Tibial nerve (tissue), 4 donors: ENCODE measurements at regions not wholly inside any gene's neighbourhood (a gene's known extent, or its start where the extent isn't known, plus 50 kb on each side); places are given as distances from the start of the nearest gene placed in this dataset.

Experiments
- CTCF ChIP-seq, 5 experiments: fragments of 200-600 bp in 3 of 5; fragments of 450-650 bp in 2 of 5; sonication (generic) in 3 of 5; IDR thresholded peaks; one replicate each; pipeline ENCODE4 v1.5.1; 2016 to 2019; ENCODE audit warnings: antibody characterized with exemption in 5 of 5, mild to moderate bottlenecking in 3 of 5, moderate library complexity in 2 of 5
- EP300 ChIP-seq, 2 donors: sonication (generic); formaldehyde crosslinking; IDR thresholded peaks; one replicate each; pipeline ENCODE4 v1.6.1; 2017; ENCODE audit warnings: antibody characterized with exemption in 2 of 2, mild to moderate bottlenecking in 1 of 2
- POLR2A ChIP-seq, 2 donors: fragments of 450-650 bp; IDR thresholded peaks; one replicate each; pipeline ENCODE4 v1.6.1; 2017; ENCODE audit warnings: antibody characterized with exemption in 2 of 2, mild to moderate bottlenecking in 2 of 2, moderate library complexity in 2 of 2

- TF ChIP-seq CTCF (IDR thresholded peaks at IDR 0.05) (no peak), POLR2A (IDR thresholded peaks at IDR 0.05) (no peak), EP300 (IDR thresholded peaks at IDR 0.05) (no peak)
Observed at GRCh38 chr2:70367722-70368323, 66.0 kb upstream of the FAM136A start.
